ENCODE measurements at regions not wholly inside any gene's neighbourhood (a gene's known extent, or its start where the extent isn't known, plus 50 kb on each side); places are given as distances from the start of the nearest gene placed in this dataset.

DNA sequence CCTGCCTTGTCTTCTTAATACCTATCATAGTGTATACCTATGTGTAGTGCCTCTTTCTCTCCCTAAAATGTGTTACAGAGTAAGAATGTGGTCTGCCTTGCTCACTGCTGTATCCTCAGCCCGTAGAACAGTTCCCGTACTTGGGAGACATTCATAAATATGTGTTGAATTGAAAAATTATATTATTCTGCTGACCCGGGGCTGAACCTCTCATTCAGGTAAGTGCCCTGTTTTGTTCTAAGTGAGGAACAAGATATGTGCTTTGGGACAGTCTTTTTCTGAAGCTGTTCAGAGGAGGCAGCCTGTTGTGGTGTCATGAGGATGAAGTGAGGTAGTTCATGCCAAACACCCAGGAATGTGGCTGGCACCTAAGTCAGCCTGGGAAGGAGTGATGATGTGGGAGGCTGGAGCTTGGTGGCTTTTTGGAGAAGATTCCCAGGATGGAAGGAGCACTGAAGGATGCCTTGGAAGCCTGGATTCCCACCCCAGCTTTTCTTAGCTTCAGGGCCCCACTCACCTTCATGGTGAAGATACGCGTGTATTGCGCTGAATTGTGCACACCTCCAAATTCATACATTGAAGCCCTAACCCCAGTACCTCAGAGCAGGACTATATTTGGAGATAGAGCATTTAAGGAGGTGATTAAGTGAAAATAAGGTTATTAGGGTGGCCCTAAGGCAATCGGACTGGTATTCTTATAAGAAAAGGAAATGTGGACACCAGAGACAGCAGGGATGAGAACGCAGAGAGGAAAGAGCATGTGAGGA, 166.3 kb downstream of the DDX1 start:
- TF ChIP-seq ZC3H10 (CRISPR knock-in tag; IDR thresholded peaks at IDR 0.05) (no peak), POU6F1 (CRISPR knock-in tag; IDR thresholded peaks at IDR 0.05; ENCODE audit: borderline replicate concordance, low read depth) (no peak), ZFP3 (CRISPR knock-in tag; IDR thresholded peaks at IDR 0.05) (no peak), ZNF70 (CRISPR knock-in tag; IDR thresholded peaks at IDR 0.05) (no peak), ZFP30 (CRISPR knock-in tag; IDR thresholded peaks at IDR 0.05) (no peak), SNAI2 (CRISPR knock-in tag; IDR thresholded peaks at IDR 0.05) (no peak), ZNF565 (CRISPR knock-in tag; conservative IDR thresholded peaks at IDR 0.05; ENCODE audit: low read depth) (no peak)
- TF ChIP-seq, protein P1, sequence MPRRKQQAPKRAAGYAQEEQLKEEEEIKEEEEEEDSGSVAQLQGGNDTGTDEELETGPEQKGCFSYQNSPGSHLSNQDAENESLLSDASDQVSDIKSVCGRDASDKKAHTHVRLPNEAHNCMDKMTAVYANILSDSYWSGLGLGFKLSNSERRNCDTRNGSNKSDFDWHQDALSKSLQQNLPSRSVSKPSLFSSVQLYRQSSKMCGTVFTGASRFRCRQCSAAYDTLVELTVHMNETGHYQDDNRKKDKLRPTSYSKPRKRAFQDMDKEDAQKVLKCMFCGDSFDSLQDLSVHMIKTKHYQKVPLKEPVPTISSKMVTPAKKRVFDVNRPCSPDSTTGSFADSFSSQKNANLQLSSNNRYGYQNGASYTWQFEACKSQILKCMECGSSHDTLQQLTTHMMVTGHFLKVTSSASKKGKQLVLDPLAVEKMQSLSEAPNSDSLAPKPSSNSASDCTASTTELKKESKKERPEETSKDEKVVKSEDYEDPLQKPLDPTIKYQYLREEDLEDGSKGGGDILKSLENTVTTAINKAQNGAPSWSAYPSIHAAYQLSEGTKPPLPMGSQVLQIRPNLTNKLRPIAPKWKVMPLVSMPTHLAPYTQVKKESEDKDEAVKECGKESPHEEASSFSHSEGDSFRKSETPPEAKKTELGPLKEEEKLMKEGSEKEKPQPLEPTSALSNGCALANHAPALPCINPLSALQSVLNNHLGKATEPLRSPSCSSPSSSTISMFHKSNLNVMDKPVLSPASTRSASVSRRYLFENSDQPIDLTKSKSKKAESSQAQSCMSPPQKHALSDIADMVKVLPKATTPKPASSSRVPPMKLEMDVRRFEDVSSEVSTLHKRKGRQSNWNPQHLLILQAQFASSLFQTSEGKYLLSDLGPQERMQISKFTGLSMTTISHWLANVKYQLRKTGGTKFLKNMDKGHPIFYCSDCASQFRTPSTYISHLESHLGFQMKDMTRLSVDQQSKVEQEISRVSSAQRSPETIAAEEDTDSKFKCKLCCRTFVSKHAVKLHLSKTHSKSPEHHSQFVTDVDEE (CRISPR knock-in tag; IDR thresholded peaks at IDR 0.05) = no peak
